ENCODE measurements at regions not wholly inside any gene's neighbourhood (a gene's known extent, or its start where the extent isn't known, plus 50 kb on each side); places are given as distances from the start of the nearest gene placed in this dataset.

- H3K4me3 ChIP-seq (replicated peaks; ENCODE audit: insufficient read depth, low read length), result no peak overlapping the region
Observed at GRCh38 chr17:71396711-71397110, 724.1 kb upstream of the SOX9 start.

DNA sequence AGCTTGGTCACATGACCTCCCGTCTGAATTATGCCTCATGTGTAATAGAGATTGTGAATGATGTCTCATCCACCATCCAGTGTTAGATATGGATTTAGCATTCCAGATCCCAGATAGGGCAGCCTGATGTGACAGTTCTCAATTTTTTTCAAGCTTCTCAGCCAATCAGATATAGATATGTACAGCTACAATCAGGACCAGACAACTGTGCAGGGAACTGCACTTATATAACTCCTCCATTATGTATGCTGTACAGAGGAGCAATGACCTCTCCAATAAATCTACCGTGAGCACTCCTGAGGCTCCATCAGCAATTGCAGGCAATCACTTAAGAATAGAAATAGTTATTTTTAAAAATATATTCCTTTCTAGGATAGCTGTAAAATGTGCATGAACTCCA, 722.8 kb upstream of the SOX9 start:
- H3K27ac ChIP-seq (replicated peaks), result no peak overlapping the region
- no peak for TF ChIP-seq POLR2AphosphoS5 (IDR thresholded peaks at IDR 0.05; ENCODE audit: low read depth)
- TF ChIP-seq, protein P1, sequence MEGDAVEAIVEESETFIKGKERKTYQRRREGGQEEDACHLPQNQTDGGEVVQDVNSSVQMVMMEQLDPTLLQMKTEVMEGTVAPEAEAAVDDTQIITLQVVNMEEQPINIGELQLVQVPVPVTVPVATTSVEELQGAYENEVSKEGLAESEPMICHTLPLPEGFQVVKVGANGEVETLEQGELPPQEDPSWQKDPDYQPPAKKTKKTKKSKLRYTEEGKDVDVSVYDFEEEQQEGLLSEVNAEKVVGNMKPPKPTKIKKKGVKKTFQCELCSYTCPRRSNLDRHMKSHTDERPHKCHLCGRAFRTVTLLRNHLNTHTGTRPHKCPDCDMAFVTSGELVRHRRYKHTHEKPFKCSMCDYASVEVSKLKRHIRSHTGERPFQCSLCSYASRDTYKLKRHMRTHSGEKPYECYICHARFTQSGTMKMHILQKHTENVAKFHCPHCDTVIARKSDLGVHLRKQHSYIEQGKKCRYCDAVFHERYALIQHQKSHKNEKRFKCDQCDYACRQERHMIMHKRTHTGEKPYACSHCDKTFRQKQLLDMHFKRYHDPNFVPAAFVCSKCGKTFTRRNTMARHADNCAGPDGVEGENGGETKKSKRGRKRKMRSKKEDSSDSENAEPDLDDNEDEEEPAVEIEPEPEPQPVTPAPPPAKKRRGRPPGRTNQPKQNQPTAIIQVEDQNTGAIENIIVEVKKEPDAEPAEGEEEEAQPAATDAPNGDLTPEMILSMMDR (IDR thresholded peaks at IDR 0.05; ENCODE audit: insufficient read depth, low read length), result no peak
- no peak for TF ChIP-seq GABPA (IDR thresholded peaks at IDR 0.05; ENCODE audit: low read depth)
- no peak for TF ChIP-seq SPI1 (IDR thresholded peaks at IDR 0.05; ENCODE audit: borderline replicate concordance, low read depth)
- TF ChIP-seq, protein P2, sequence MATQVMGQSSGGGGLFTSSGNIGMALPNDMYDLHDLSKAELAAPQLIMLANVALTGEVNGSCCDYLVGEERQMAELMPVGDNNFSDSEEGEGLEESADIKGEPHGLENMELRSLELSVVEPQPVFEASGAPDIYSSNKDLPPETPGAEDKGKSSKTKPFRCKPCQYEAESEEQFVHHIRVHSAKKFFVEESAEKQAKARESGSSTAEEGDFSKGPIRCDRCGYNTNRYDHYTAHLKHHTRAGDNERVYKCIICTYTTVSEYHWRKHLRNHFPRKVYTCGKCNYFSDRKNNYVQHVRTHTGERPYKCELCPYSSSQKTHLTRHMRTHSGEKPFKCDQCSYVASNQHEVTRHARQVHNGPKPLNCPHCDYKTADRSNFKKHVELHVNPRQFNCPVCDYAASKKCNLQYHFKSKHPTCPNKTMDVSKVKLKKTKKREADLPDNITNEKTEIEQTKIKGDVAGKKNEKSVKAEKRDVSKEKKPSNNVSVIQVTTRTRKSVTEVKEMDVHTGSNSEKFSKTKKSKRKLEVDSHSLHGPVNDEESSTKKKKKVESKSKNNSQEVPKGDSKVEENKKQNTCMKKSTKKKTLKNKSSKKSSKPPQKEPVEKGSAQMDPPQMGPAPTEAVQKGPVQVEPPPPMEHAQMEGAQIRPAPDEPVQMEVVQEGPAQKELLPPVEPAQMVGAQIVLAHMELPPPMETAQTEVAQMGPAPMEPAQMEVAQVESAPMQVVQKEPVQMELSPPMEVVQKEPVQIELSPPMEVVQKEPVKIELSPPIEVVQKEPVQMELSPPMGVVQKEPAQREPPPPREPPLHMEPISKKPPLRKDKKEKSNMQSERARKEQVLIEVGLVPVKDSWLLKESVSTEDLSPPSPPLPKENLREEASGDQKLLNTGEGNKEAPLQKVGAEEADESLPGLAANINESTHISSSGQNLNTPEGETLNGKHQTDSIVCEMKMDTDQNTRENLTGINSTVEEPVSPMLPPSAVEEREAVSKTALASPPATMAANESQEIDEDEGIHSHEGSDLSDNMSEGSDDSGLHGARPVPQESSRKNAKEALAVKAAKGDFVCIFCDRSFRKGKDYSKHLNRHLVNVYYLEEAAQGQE (IDR thresholded peaks at IDR 0.05; ENCODE audit: insufficient replicate concordance, low read depth), result no peak
- DNase-seq (ENCODE audit: low read depth in 1 of 2, low spot score in 1 of 2), result no peak

More at GRCh38 chr17:71396711-71397110, 724.1 kb upstream of the SOX9 start:
- Histone ChIP-seq H3K27ac (replicated peaks) (no peak overlapping the region), H3K27me3 (ENCODE audit: insufficient read depth, poor library complexity, severe bottlenecking) (no peaks in the 10 kb centered on the region)
- no peak for DNase-seq (ENCODE audit: low read depth in 1 of 2, low spot score in 1 of 2)
- TF ChIP-seq, protein P2 (IDR thresholded peaks at IDR 0.05; ENCODE audit: insufficient replicate concordance, low read depth), result no peak
- TF ChIP-seq POLR2AphosphoS5 (IDR thresholded peaks at IDR 0.05; ENCODE audit: low read depth), result no peak
- TF ChIP-seq, protein P1 (IDR thresholded peaks at IDR 0.05; ENCODE audit: insufficient read depth, low read length), result no peak
- no peak for TF ChIP-seq SPI1 (IDR thresholded peaks at IDR 0.05; ENCODE audit: borderline replicate concordance, low read depth)
- no peak for TF ChIP-seq GABPA (IDR thresholded peaks at IDR 0.05; ENCODE audit: low read depth)

DNA sequence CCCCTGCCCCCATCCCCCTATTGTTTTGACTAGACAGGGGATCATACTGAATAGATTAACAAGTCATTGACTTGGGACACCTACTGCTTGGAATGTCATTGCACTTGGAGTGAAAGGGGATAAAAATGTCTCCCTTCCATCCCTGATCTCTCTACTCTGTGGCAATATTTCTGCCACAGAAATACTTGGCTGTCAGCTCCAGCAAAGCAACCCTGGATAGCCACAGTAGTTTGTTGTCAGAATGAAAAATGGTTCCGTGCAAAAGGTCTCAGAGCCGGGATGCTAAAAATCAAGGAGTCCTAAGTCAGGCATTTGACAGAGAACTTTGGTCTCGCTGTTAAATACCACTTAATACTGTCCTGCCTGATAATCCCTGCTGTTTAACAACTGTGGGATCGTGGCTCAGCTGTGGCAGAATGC, 722.0 kb upstream of the SOX9 start:
- no peak for DNase-seq (ENCODE audit: low read depth in 1 of 2, low spot score in 1 of 2)

More for the DNA sequence above, 722.8 kb upstream of the SOX9 start:
- Histone ChIP-seq H3K4me3 (replicated peaks; ENCODE audit: insufficient read depth, low read length) (no peak overlapping the region), H3K27me3 (ENCODE audit: insufficient read depth, poor library complexity, severe bottlenecking) (no peaks in the 10 kb centered on the region)

More for the DNA sequence above, 722.0 kb upstream of the SOX9 start:
- Histone ChIP-seq H3K4me3 (replicated peaks; ENCODE audit: insufficient read depth, low read length) (no peak overlapping the region), H3K27me3 (ENCODE audit: insufficient read depth, poor library complexity, severe bottlenecking) (no peaks in the 10 kb centered on the region), H3K27ac (replicated peaks) (no peak overlapping the region)
- TF ChIP-seq SPI1 (IDR thresholded peaks at IDR 0.05; ENCODE audit: borderline replicate concordance, low read depth) (no peak), POLR2AphosphoS5 (IDR thresholded peaks at IDR 0.05; ENCODE audit: low read depth) (no peak), GABPA (IDR thresholded peaks at IDR 0.05; ENCODE audit: low read depth) (no peak)
- TF ChIP-seq, protein P2 (IDR thresholded peaks at IDR 0.05; ENCODE audit: insufficient replicate concordance, low read depth), result no peak
- TF ChIP-seq, protein P1 (IDR thresholded peaks at IDR 0.05; ENCODE audit: insufficient read depth, low read length), result no peak

Measured in HL-60 (cell line).